Nucleus accumbens (tissue), 56 donors: ENCODE measurements at regions not wholly inside any gene's neighbourhood (a gene's known extent, or its start where the extent isn't known, plus 50 kb on each side); places are given as distances from the start of the nearest gene placed in this dataset.

Experiments
- DNase-seq, 56 donors: peaks; one replicate each; lab custom pipeline; 2025; lab: John Stamatoyannopoulos, UW

DNA sequence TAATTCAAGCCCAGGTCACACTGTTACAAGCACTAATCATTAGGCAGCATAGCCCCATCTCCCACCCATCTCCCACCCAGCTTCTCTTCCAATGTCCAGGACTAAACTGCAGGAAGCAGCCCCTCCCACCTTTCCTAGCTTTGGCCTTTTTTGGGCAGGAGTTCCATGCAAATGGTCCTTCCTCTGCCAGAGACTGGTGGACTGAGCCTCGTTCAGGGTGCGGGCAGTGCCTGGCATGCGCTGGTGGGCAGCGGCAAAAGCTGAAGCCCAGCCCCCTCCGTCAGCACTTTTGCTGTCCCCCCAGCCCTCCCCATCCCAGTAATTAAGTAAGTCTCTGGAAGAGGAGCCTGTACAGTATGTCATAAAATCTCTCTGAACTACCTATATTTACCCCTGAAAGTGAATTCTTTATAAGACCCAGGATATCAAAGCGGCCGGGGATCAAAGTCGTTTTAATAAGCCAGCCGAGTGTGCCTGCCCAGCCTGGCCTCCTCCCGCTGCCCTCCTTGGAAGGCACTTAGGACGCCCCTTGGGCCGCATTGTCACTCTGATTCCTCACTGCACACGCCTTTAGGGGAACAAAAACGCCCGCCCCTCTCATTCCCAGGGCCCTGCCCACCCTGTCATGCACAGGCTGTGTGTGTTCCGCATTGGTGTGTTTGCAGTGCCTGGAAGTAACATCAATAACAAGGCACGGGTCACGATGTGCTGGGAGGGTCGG lies 109.9 kb downstream of the IRX5 start:
- no peak for DNase-seq

- no peak for DNase-seq
Observed at GRCh38 chr16:55041540-55042234, 111.0 kb downstream of the IRX5 start.

- DNase-seq: no peak
Observed at GRCh38 chr16:55042556-55043432, 112.1 kb downstream of the IRX5 start.

- DNase-seq: no peak
Observed at GRCh38 chr16:55043499-55043898, 112.8 kb downstream of the IRX5 start.

GRCh38 chr16:55044201-55044975 lies 113.7 kb downstream of the IRX5 start:
- DNase-seq: no peak

GRCh38 chr16:55045329-55045728 lies 114.7 kb downstream of the IRX5 start:
- no peak for DNase-seq

DNA sequence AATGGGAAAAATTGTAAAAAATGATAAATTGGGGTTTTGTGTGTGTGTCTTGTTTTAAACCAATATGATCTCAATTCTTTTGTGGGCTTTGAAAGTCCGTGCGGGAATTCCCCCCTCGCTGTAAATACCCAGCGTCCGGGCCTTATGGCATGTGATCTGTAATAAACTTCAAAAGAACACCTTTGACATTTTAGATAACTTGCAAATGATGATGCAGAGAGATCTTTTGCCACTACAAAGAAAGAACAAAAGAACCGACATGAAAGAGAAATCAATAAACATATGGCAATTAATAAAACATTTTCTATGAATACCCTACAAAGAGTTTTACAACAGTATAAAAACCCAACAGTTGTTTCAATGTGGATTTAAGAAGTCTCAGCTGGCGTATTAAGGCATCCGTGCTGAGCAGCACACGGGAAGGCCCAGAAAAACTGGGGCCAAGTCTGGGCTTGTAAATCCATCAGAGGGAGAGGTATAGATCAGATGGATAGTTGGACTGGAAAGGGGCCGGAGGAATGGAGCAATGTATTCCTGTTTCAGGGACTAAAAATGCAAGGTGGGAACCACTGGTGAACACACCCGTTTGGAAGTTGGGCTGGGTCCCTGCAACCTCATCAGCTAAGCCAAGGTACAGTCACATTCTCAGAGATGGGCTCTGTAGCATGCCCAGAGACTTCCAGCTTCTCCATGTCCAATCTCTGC lies 115.2 kb downstream of the IRX5 start:
- DNase-seq: no peak

DNA sequence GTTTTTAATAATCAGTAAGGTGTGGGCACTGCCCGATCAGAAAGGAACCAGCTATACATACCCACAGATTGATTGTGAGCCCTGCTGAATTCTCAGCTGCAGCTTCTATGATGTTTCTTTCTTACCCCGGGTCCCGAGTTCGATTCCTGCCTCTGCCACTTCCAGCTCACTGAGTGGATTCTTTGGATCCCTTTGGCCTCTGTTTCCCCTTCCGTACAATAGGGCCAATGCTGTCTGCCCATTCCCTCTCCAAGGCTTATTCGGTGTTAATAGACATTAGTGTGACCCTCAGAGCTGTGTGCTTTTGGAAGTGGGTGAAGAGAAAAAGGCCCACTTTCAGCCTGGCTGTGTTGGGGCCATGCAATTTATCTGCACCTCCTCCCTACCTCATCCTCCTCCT lies 115.8 kb downstream of the IRX5 start:
- DNase-seq: no peak

GRCh38 chr16:55046916-55047315 lies 116.3 kb downstream of the IRX5 start:
- no peak for DNase-seq

- no peak for DNase-seq
Observed at GRCh38 chr16:55047331-55047730, 116.7 kb downstream of the IRX5 start.

GRCh38 chr16:55047903-55048497 lies 117.3 kb downstream of the IRX5 start:
- DNase-seq: no peak

GRCh38 chr16:55048745-55049144 lies 118.1 kb downstream of the IRX5 start:
- no peak for DNase-seq

GRCh38 chr16:55051571-55052347 lies 121.1 kb downstream of the IRX5 start:
- DNase-seq: no peak

GRCh38 chr16:55052348-55052734 lies 121.7 kb downstream of the IRX5 start:
- DNase-seq: no peak

GRCh38 chr16:55052741-55053415 lies 122.2 kb downstream of the IRX5 start:
- no peak for DNase-seq

- no peak for DNase-seq
Observed at GRCh38 chr16:55055262-55055661, 124.6 kb downstream of the IRX5 start.

- peak in 17 of 56 donors; percentile 5 to 51 (median 25) for DNase-seq
Observed at GRCh38 chr16:55056585-55057401, 126.1 kb downstream of the IRX5 start.
